ENCODE measurements at regions not wholly inside any gene's neighbourhood (a gene's known extent, or its start where the extent isn't known, plus 50 kb on each side); places are given as distances from the start of the nearest gene placed in this dataset.

- no peak overlapping the region for H3K27ac ChIP-seq
- H3K4me1 ChIP-seq = no peaks in the 10 kb centered on the region
- no peak for DNase-seq (ENCODE audit: low spot score)
- TF ChIP-seq CTCF (IDR thresholded peaks at IDR 0.05) = no peak
- H3K27me3 ChIP-seq = no peaks in the 10 kb centered on the region
- no peaks in the 10 kb centered on the region for H3K36me3 ChIP-seq
- H3K4me3 ChIP-seq = no peak overlapping the region
- no peaks in the 10 kb centered on the region for H3K9me3 ChIP-seq
These were observed 452.4 kb downstream of the KLF12 start for GRCh38 chr13:73681779-73682178.

GRCh38 chr13:73681015-73681414 is 453.2 kb downstream of the KLF12 start:
- H3K9me3 ChIP-seq = no peaks in the 10 kb centered on the region
- H3K27ac ChIP-seq = no peak overlapping the region
- H3K4me3 ChIP-seq = no peak overlapping the region
- H3K27me3 ChIP-seq = no peaks in the 10 kb centered on the region
- DNase-seq (ENCODE audit: low spot score) = no peak
- no peaks in the 10 kb centered on the region for H3K4me1 ChIP-seq
- H3K36me3 ChIP-seq = no peaks in the 10 kb centered on the region
- TF ChIP-seq CTCF (IDR thresholded peaks at IDR 0.05) = no peak

DNA sequence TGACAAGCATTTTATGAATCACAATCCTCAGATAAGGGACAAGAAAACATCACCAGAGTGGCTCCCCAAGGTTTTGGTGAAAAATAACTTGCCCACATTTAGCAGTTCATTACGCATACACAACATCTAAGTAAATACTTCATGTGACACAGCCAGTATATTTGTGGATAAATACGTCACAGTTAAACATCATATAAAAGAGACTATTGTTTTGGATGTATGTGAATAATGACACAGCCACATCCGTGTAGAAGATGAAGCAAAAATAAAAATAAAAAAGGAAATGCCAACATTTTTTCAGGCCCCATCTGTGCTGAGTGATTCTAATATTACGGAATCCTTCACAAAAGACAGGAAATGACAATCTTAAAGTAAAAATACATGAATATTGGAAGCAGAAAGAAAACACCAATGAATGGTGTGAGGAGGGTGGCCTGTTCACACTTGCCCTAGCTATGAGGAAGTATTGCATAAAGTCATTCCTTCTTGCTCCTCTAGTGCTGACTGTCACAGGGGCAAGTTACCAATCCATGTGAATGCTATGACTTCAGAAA is 457.1 kb downstream of the KLF12 start:
- Histone ChIP-seq H3K36me3 (no peaks in the 10 kb centered on the region), H3K27ac (no peak overlapping the region), H3K4me3 (no peak overlapping the region), H3K4me1 (no peaks in the 10 kb centered on the region), H3K27me3 (no peaks in the 10 kb centered on the region), H3K9me3 (no peaks in the 10 kb centered on the region)
- DNase-seq (ENCODE audit: low spot score) = no peak
- no peak for TF ChIP-seq CTCF (IDR thresholded peaks at IDR 0.05)

DNA sequence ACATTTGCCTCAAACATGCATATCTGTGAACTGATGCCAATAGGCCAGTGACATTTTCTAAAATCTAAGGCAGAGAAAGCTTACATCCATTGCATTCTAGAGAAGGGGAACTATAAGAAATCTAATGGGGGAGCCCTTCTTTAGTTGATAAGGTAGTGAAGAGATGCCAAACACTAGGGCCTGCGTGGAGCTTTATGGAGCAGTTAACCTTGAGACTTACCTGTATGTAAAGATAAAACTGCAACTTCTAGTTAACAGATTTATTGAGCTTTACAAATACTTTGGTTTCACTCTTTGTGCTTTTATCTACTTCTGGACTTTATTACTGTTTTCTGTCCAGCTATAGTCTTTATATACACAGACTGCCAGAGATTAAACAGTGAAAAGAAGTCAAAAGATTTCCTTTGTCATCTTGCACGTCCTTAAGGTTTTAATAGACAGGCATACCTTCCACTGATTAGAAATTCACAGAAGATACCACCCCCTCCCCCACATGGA is 457.6 kb downstream of the KLF12 start:
- H3K9me3 ChIP-seq = no peaks in the 10 kb centered on the region
- no peak overlapping the region for H3K4me3 ChIP-seq
- DNase-seq (ENCODE audit: low spot score) = no peak
- no peaks in the 10 kb centered on the region for H3K4me1 ChIP-seq
- no peak for TF ChIP-seq CTCF (IDR thresholded peaks at IDR 0.05)
- H3K36me3 ChIP-seq = no peaks in the 10 kb centered on the region
- H3K27ac ChIP-seq = no peak overlapping the region
- H3K27me3 ChIP-seq = no peaks in the 10 kb centered on the region

GRCh38 chr13:73675821-73676220 is 458.4 kb downstream of the KLF12 start:
- no peak for DNase-seq (ENCODE audit: low spot score)
- TF ChIP-seq CTCF (IDR thresholded peaks at IDR 0.05) = no peak
- H3K9me3 ChIP-seq = no peaks in the 10 kb centered on the region
- H3K4me3 ChIP-seq = no peak overlapping the region
- H3K4me1 ChIP-seq = no peaks in the 10 kb centered on the region
- no peaks in the 10 kb centered on the region for H3K27me3 ChIP-seq
- H3K27ac ChIP-seq = no peak overlapping the region
- H3K36me3 ChIP-seq = no peaks in the 10 kb centered on the region

DNA sequence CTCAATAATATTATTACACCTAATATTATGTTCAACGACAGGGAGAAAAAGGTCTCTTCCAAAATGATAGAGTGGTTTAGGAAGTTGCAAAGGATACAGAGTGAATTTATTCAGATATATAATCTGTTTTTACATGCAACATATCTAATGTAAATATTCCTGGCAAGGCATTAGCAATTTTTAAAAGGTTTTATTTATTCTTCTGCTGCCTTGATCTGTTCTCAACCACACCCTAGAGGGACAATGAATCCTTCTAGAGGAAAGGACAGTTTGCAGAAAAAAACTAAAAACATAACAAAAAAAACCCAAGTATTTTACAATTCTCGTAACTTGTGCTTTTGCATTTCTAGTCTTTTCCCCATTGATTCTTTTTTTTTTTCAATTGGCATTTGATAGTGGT is 459.6 kb downstream of the KLF12 start:
- no peak for DNase-seq (ENCODE audit: low spot score)
- H3K27me3 ChIP-seq = no peaks in the 10 kb centered on the region
- H3K4me3 ChIP-seq = no peak overlapping the region
- H3K4me1 ChIP-seq = no peaks in the 10 kb centered on the region
- no peak overlapping the region for H3K27ac ChIP-seq
- no peak for TF ChIP-seq CTCF (IDR thresholded peaks at IDR 0.05)
- H3K36me3 ChIP-seq = no peaks in the 10 kb centered on the region
- H3K9me3 ChIP-seq = no peaks in the 10 kb centered on the region

Measured in right atrium auricular region (tissue), 2 donors.